Activated T-cell treated with anti-CD3 and anti-CD28 coated beads, Interleukin-2, amount 50 U/mL, for 1 hour (primary cell): ENCODE measurements at regions not wholly inside any gene's neighbourhood (a gene's known extent, or its start where the extent isn't known, plus 50 kb on each side); places are given as distances from the start of the nearest gene placed in this dataset.

Source experiments
- DNase-seq: peaks from one replicate; pipeline ENCODE4 v3.0.0-alpha.2; 2020

DNA sequence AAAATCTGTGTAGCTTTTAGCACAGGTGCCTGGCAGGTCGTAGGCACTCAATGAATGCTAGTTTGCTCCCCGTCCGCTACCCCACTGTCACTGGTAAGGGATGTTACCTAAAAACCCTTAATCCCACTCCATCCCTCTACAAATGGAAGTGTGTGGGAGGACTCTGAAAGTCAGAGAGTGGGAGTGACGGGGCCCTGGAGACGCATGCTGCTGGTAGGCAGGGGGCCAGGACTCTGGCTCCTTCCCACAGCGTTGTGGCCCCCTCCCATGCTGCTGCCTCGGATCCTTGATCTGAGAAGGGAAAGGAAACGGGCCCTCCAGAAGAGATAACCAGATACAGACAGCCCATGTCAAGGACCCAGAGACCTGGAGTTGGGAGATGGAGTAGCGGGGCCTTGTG, 249.3 kb downstream of the HAUS1 start:
- no peak for DNase-seq

DNA sequence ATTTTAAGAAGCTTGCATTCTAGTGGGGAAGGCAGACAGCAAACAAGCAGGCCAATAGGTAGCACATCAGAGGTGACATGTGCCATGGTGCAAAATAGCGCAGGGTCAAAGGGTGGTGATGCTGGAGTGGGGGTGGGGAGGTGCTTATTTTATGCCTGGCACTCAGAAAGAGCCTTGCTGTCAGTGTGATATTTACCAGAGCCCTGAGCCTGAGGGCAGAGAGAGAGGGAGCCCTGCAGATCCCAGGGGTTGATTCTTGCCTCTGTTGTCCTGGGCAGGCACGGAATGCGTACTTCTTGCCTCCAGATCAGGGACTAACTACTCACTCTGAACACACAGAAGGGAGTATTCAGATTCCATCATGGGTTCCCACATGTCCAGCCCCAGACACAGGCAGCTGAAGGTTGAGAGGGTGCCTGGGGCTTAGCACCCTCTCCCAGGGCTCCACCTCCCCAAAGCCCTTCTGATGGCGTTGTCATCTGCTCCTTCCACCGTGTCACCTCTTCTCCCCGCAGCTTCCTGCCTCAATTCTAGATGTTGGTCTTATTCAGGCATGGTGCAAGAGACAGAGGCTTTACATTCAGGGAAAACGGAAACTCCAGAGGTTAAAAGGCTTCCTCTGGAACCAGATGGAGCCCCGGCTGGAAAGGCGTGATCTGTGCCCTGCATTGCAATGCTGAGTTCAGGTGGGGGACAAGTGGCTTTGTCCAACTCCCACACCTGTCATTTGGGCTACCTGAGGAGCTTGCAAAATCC, 252.3 kb downstream of the HAUS1 start:
- DNase-seq, result no peak

DNA sequence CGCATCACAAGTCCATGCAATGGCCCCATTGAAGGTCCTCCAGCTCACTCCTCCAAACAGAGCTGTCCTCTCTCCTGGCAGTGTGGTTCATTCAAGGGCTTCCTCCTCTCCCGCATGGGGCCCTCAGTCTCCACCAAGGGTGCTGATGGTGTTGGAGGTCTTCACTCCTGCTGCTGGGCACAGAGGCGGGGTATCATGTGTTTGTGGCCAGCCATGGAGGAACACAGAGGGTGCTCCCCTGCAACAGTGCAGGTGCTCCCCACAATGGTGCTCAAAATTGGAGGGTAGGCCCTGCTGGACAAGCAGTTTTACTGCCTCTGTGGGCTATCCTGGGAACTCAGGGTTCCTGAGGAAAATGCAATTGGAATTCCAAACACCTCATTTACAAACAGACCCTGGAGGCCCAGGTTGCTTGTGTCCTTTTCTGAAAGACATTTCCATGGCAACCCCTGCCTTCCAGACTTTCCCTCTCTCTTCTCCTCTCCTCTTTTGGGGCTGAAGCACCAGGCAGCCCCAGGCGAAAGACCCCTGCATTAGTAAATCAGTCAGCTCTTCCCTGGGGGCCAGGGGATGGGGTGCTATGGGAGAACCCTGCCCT, 256.0 kb downstream of the HAUS1 start:
- no peak for DNase-seq

DNA sequence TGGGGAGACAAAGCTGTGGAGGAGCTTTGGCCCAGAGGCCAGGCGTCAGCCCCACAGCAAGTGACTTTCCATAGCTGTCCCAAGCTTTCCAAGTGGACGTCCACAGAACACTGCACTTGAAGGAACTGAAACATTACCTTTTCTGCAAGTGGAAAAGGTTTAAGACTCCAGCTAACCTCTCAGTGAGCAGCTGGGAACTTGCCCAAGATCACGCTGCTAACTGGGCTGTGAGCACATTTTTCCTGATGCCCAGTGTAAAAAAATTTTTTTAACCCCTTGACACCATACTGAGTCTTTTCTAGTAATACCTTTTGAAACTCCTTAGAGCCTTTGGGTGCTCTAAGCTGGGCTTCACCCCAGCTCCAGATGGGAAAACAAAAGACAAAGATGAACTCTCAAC, 256.7 kb downstream of the HAUS1 start:
- no peak for DNase-seq

DNA sequence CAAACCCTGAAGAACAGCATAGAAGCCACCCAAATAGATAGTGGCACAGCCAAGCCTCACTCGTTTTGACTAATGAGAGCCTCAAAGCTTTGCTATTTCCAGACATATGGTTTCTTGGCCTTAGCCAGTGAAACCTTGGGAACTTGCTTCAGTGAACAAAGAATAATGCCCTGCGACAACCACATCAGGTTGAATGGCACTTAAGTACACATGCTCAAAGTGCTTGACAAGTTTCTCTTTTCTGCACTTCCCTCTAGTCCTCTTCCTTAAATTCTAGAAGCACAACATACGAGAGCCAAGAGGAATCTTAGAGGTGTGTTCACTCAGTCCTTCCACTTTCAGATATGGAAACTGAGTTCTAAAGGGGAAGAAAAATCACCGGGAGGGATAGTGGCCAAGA, 258.3 kb downstream of the HAUS1 start:
- no peak for DNase-seq

DNA sequence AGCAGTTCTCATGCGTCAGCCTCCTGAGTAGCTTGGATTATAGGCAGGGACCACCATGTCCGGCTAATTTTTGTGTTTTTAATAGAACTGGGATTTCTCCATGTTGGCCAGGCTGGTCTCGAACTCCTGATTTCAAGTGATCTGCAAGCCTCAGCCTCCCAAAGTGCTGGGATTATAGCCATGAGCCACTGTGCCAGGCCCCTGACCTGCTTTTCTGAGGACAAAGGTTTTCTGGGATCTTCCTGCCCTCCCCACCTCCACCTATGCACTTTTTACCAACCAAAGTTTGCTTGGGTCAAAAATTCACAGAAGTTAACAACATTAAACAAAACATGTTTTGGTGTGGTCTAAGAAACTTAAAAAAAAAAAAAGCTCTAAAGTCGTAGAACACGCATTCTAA, 259.9 kb downstream of the HAUS1 start:
- DNase-seq, result no peak

DNA sequence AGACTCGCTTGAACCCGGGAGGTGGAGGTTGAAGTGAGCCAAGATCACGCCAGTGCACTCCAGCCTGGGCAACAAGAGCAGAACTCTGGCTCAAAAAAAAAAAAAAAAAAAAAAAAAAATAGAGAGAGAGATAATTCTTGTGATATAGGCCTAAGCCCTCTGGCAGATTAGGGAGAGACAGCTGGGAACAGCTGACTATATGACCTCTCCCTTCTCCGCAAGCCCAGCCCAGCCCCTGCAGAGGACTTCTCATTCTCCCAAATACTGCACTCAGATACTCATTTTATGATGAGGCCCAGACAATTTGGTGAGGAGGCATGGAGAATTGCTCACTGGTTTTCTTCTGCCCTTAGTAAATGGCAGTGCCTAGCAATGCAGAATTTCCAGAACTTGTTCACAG, 262.0 kb downstream of the HAUS1 start:
- no peak for DNase-seq

DNA sequence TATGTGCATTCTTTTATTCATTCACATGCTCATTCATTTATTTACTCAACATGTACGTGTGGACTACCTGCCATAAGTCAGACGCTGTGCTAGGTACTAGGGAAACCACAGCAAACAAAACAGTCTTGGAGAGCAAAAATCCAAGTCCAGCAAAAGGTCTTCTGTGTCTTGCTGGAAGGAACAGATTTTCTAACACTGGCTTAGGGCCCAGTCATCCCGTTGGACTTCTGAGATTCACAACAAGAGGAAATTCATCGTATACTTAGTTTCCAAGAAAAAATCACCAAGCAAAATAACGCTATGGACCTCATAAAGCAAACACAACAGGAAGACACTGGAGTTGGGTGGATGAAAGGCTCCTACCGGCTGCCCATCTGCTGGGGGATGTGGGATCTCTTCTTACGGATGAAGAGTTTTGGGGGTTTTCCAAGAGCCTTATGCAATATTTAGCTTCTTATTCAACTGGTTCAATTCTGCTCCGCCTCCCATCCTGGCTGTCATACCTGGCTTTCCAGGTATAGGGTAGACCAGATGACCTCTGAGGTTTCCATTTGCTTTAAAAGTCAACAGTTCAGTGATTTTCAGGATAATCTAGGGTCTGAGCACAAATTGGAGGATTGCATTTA, 262.7 kb downstream of the HAUS1 start:
- DNase-seq, result no peak

DNA sequence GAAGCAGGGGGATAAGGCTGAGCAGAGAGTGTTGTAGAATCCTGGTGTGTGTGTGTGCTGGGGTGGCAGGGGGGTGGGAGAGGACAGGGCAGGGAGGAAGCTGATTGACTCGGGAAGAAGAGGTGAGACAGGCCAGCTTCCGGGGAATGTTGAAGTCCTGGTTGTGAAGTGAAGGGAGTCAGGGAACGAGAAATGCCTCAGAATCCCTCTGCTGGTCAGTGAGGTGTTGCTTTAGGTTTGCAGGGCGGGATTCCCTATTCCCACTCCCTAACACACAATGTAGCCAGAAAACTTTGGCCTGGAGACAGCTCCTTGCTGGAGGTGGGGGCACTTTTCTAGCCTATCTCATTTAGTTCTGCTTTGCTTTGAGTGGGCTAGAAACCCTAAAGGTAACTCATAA, 265.1 kb downstream of the HAUS1 start:
- no peak for DNase-seq

DNA sequence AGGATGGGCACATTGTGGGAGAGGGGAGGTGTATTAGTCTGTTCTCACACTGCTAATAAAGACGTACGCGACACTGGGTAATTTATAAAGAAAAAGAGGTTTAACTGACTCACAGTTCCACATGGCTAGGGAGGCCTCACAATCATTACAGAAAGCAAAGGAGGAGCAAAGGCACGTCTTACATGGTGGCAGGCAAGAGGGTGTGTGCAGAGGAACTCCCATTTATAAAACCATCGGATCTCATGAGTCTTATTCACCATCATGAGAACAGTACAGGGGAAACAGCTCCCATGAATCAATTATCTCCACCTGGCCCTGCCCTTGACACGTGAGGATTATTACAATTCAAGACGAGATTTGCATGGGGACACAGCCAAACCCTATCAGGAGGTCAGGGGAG, 266.7 kb downstream of the HAUS1 start:
- no peak for DNase-seq

DNA sequence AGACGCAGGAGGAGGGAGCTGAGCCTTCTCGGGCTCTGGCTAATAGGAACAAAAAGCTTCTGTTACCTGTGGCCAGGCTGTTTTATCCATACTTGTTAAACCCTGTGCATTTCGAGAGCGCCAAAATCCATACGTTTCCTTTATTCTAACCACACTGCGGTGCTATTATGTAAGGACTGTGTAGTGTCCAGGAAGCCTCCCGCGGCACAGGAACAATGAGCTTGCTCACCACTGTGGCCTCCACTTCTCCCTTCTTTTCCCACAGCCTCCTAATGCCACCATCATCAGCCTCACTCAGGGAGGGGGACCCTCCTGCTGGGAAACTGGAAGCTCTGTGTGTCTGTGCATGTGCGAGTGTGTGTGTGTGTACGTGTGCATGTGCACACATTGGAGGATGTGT, 268.5 kb downstream of the HAUS1 start:
- DNase-seq, result no peak

DNA sequence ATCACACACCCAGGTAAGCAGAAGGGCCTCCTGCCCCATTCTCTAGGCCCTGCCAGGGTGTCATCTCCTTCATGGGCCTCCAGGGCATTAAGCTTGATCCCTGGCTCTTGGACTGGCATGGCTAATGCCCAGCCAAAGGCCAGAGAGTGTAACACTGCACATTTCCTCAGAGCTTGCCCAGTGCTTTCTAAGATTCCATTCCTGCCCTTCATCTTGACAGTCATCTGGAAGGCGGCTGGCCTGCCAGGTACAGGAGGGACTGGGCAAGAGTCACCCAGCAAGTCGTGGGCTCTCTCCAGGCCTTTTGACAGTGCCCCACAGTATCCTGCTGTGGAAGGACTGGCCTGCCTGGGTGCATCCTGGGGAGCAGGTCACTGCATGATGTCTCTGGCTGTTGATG, 268.9 kb downstream of the HAUS1 start:
- DNase-seq, result no peak

DNA sequence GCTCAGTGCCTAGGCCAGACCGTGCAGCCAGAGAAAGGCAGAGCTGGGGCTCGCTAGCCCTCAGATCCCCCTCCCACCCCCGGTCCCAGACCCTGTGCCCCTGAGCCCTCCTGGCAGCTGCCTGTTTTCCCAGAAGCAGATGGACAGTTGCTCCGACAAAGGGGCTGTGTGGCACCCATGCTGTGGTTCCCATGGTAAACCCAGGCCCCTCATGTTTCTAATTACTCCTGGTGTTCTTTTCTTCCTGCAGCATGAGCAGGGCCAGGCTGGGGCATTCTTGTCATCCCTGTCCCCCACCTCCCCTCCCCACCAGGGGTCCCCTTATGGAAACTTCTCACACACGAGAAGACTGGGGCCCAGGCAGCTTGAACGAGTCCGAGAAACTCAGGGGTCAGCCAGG, 269.6 kb downstream of the HAUS1 start:
- no peak for DNase-seq

DNA sequence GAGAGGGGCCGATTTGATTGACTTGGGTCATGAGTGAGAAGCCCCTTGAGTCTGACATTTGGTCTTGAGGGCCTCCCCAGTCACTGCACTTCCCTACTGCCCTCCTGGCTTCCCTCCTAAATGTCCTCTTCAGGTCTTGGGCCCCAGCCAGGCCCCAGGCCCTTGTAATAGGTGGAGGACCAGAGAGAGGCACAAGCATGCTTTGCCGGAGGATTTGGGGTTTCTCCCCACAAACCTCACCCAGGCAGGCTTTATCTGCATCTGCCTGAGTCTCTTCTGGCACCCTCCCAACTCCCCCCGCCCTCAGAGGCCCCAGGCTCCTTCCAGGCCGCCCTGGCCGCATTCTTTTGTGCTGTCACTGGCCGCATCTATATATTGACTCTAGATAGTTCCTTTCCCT, 270.7 kb downstream of the HAUS1 start:
- DNase-seq, result no peak

DNA sequence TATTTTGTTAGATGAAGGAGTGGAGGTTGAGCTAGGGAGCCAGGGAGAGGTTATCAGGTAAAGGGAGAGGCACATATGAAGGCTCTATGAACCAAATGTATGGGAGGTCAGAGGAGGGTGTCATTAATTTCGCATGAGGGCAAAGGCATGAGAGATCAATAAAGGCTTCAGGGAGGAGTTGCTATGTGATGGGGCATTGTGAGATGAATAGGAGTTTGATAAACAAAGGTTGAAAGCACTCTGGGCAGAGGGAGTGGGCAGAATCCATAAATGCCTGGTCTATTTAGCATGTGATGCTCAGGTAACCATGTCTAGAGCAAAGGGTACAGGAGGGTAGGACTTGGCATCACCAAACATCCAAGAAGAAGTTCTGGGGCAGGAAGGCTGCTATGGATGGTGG, 273.4 kb downstream of the HAUS1 start:
- DNase-seq, result no peak

DNA sequence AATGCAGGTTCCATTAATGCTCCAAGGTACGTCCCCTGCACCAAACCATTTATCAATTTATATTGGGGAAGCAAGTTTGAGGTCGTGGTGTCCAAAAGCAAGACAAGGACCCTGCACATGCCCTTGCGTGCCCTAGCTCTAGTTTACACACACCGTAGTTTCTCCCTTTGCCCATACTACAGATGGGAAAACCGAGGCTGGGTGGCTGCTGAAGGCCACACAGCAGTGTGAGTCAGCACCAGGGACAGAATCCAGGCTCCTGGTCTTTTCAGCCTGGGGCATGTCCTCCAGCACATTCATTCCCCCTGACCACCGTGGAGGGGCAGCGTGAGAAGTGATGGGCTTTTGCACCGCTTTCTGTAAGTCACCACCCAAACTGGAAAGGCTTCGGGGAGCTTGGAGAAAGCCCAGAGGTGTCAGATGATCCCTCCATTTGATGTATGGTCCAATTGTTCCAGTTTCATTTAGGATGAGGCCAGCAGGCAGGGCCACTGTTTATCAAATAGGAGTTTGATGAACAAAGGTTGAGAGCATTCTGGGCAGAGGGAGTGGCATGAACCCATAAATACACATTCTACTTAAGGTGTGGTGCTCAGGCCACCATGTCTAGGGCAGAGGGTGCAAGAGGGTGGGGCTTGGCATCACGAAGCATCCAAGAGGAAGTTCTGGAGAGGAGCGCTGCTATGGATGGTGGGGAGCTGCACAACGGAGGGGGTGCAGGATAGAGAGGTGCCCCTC, 274.1 kb downstream of the HAUS1 start:
- DNase-seq, result no peak

DNA sequence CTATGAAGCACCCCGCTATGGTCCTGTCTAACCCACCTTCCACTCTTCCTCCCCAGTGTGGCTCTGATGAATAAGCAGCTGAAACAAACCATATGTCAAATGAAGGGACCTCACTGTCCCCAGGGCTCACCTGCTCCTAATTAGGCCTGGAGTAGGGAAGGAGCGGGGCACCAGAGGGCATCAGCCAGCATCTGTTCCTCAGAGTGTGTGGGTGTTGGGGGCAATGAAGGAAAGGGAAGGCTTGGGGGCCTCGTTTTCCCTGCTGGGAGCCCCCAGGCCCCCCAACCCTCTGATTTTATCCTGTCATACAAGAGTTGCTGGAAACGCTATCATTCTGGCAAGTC, 274.7 kb downstream of the HAUS1 start:
- no peak for DNase-seq

DNA sequence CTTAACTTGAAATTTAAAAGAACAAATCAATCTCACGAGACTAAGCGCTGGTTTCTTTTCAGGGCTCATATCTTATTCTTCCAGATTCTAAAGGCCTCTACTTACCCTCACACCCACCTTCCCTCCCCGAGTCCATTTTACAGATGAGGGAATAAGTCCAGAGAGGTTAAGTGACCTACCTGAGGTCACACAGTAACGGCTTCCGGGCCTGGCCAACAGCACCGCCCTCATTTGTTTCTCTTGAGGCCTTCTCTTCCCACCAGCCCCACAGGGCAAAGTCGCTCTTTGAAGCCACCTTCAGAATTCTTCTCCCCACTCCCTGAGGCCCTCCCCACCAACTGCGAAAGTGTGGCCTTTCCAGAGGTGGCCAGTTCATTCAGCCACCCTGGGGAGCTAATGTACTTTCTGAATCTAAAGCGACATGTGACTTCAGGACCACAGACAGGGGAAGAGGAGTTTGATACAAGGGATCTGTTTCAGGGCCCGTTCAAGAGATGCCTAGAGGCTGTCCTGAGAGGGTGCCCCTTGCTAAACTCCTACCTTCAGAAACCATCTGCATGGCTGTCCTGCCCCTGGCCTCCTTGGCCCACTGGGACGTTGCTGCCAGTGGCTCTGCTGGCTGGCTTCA, 275.3 kb downstream of the HAUS1 start:
- no peak for DNase-seq

DNA sequence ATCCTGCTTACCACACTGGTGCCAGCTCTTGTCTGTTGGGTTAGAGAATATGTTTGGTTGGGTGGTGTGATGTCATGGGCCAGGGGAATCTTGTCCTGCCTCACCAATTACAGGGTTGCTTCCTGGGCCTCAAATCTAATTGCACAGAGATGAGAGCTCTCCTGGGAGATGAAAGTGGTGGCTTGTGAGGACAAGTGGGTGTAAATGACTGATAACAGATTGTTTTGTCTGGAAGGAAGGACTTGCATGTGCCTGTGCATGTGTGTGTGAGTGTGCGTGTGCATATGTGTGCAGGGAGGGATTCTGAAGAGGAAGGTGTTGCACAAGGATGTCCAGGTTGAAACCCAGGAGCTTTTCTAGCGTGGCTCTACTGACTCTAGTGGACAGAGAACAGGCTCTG, 271.9 kb downstream of the LOXHD1 start:
- no peak for DNase-seq

DNA sequence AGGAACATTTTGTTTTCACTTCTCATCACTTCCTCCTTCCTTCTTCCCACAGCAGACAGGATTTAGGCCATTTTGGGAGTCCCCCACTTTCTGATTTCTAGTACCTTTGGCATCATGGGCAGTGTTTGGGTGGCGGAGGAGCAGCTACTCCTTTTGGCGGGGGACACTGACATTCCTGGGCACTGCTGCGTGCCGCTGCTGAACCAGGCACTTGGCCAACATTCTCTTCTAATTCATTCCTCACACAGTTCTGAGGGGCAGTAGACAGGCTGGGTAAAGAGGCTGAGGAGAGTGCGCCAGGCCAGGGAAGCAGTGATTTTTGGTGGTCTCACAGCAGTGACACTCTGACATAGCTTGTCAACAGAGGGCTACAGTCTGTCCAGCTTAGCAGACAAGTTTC, 270.2 kb downstream of the LOXHD1 start:
- DNase-seq, result no peak

DNA sequence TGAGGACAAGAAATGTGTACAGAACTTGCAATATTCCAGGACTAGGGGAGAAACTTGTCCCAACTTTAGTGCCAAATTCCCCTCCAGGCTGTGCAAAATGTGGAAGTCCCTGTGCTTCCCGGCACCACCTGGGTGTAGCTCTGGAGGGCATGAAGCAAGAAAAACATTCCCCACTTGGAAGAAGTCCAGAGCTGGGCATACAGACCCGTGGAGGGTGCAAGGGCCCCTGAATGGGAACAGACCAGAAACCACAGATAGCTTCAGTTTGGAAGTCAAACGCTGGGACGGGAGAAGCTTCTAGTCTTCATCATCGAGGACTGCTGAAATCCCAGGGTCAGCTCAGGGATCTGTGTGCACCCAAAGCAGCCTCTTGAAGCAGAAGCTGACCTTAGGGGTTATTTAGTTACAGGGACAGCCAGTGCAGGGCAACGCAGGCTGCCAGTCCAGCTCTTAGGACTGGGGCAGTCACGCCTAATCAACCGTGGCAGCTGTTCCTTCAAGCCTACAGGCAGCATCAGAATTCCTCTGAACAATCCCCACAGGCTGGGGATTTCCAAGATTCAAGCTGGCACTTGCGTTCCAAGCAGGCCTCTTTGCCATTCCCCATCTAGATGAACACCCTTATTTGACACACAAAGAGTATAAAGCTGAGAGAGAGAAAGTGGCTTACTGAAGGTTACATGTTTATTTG, 269.4 kb downstream of the LOXHD1 start:
- DNase-seq, result no peak

DNA sequence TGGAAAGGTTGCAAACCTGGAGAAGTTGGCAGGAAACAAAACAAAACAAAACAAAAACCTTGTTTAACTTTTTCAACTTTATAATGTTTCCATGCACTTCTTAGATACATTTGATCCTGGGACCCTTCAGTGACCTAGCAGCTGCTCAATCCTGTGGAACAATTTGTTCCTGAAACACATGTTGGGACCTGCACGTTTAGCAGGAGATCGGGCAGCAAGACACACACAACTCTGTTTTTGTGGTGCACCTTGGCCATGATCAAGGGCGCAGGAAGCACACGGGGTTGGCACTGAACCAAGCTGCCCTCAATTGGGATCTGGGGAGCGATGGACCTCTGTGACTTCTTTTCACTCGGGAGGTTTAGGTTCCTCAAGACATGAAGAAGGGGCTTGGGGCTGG, 268.7 kb downstream of the LOXHD1 start:
- DNase-seq, result no peak

DNA sequence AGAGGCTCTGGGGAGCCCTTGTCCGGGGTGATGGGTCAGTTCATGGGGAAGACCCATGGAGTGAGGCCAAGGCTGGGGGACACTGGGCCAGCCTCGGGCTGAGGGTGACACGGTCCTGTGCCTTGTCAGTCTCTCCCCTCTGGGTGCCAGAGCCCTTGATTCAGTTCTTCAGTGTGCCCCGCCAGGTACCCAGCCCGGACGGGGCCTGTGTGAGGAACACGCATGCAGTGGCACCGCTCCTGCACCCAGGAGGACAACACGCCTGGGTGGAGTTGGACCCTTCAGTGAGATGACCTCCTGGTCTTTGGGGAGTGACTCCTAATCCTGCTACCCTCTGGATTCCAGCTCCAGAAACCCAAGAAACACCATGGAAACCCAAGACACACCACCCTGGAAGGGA, 264.4 kb downstream of the LOXHD1 start:
- no peak for DNase-seq
